ENCODE measurements at regions not wholly inside any gene's neighbourhood (a gene's known extent, or its start where the extent isn't known, plus 50 kb on each side); places are given as distances from the start of the nearest gene placed in this dataset.
A peak's percentile ranks its signal among the peaks of the same experiment; 100 is the strongest.
"Not testable (repeated sequence)": the region's sequence is repeated elsewhere in the genome, so short reads cannot be mapped to it uniquely, and the experiment has no call there.

- DNase-seq (ENCODE audit: low spot score): not testable (repeated sequence)
These were observed 116.1 kb upstream of the GJE1 start for GRCh38 chr6:142016666-142017065.

GRCh38 chr6:142015463-142015862 is 117.3 kb upstream of the GJE1 start:
- not testable (repeated sequence) for DNase-seq (ENCODE audit: low spot score)

GRCh38 chr6:142015011-142015410 is 117.7 kb upstream of the GJE1 start:
- no peak for DNase-seq (ENCODE audit: low spot score)

- peak; percentile 24 for DNase-seq (ENCODE audit: low spot score)
These were observed 118.2 kb upstream of the GJE1 start for GRCh38 chr6:142014515-142014914.

GRCh38 chr6:142013875-142014495 is 118.7 kb upstream of the GJE1 start:
- DNase-seq (ENCODE audit: low spot score): no peak

- DNase-seq (ENCODE audit: low spot score): peak; percentile 23
These were observed 119.4 kb upstream of the GJE1 start for GRCh38 chr6:142013287-142013686.

GRCh38 chr6:142011775-142012174 is 121.0 kb upstream of the GJE1 start:
- no peak for DNase-seq (ENCODE audit: low spot score)

GRCh38 chr6:142011156-142011555 is 121.6 kb upstream of the GJE1 start:
- DNase-seq (ENCODE audit: low spot score): no peak

GRCh38 chr6:142009647-142010046 is 123.1 kb upstream of the GJE1 start:
- DNase-seq (ENCODE audit: low spot score): peak; percentile 22

GRCh38 chr6:142008781-142009180 is 123.9 kb upstream of the GJE1 start:
- no peak for DNase-seq (ENCODE audit: low spot score)

GRCh38 chr6:142008016-142008735 is 124.5 kb upstream of the GJE1 start:
- DNase-seq (ENCODE audit: low spot score): no peak

GRCh38 chr6:142005021-142005420 is 127.7 kb upstream of the GJE1 start:
- no peak for DNase-seq (ENCODE audit: low spot score)

- DNase-seq (ENCODE audit: low spot score): no peak
These were observed 129.8 kb upstream of the GJE1 start for GRCh38 chr6:142002825-142003405.

- no peak for DNase-seq (ENCODE audit: low spot score)
These were observed 135.9 kb upstream of the GJE1 start for GRCh38 chr6:141996823-141997222.

- DNase-seq (ENCODE audit: low spot score): no peak
These were observed 140.6 kb upstream of the GJE1 start for GRCh38 chr6:141992109-141992508.

- no peak for DNase-seq (ENCODE audit: low spot score)
These were observed 141.9 kb upstream of the GJE1 start for GRCh38 chr6:141990840-141991239.

GRCh38 chr6:141989706-141989959 is 143.1 kb upstream of the GJE1 start:
- DNase-seq (ENCODE audit: low spot score): no peak

- DNase-seq (ENCODE audit: low spot score): no peak
These were observed 143.6 kb upstream of the GJE1 start for GRCh38 chr6:141988954-141989705.

- no peak for DNase-seq (ENCODE audit: low spot score)
These were observed 144.4 kb upstream of the GJE1 start for GRCh38 chr6:141988327-141988726.

- DNase-seq (ENCODE audit: low spot score): no peak
These were observed 146.3 kb upstream of the GJE1 start for GRCh38 chr6:141986457-141986856.

- no peak for DNase-seq (ENCODE audit: low spot score)
These were observed 151.5 kb upstream of the GJE1 start for GRCh38 chr6:141981190-141981589.

- no peak for DNase-seq (ENCODE audit: low spot score)
These were observed 154.9 kb upstream of the GJE1 start for GRCh38 chr6:141977782-141978181.

GRCh38 chr6:141976994-141977393 is 155.7 kb upstream of the GJE1 start:
- DNase-seq (ENCODE audit: low spot score): no peak

All from umbilical cord (tissue), 1 donor.